ENCODE measurements at regions not wholly inside any gene's neighbourhood (a gene's known extent, or its start where the extent isn't known, plus 50 kb on each side); places are given as distances from the start of the nearest gene placed in this dataset.

- Histone ChIP-seq H3K4me3 (replicated peaks in 1 of 2; ENCODE audit: low read depth in 1 of 2, low read length in 2 of 2) (no peak overlapping the region), H3K36me3 (ENCODE audit: control insufficient read depth in 1 of 2, insufficient read depth in 2 of 2, low read length in 2 of 2) (no peaks in the 10 kb centered on the region), H2AFZ (ENCODE audit: low read depth, low read length, poor library complexity, severe bottlenecking) (no peak overlapping the region), H3K79me2 (ENCODE audit: insufficient read depth, low read length) (no peaks in the 10 kb centered on the region), H3K27me3 (ENCODE audit: insufficient read depth, low read length) (no peaks in the 10 kb centered on the region), H3K9me3 (ENCODE audit: control insufficient read depth in 1 of 2, insufficient read depth in 1 of 2, low read depth in 1 of 2, low read length in 2 of 2) (no peaks in the 10 kb centered on the region), H4K20me1 (ENCODE audit: insufficient read depth) (no peaks in the 10 kb centered on the region), H3K27ac (ENCODE audit: low read depth, low read length) (no peak overlapping the region), H3K4me2 (ENCODE audit: low read length) (no peak overlapping the region), H3K4me1 (ENCODE audit: control insufficient read depth in 1 of 2, insufficient read depth in 2 of 2, low read length in 2 of 2) (no peaks in the 10 kb centered on the region), H3K9me2 (ENCODE audit: insufficient read depth) (no peaks in the 10 kb centered on the region), H3K9ac (ENCODE audit: low read length) (no peak overlapping the region)
- no peak for TF ChIP-seq CTCF (IDR thresholded peaks at IDR 0.05 in 2 of 3, conservative IDR thresholded peaks at IDR 0.05 in 1 of 3; ENCODE audit: borderline replicate concordance in 1 of 3, insufficient read depth in 1 of 3, low read depth in 2 of 3, low read length in 2 of 3)
- TF ChIP-seq SP1 (IDR thresholded peaks at IDR 0.05; ENCODE audit: low read depth), result no peak
- no peak for TF ChIP-seq TCF7L2 (IDR thresholded peaks at IDR 0.05; ENCODE audit: borderline replicate concordance, extremely low read depth, insufficient read depth, insufficient read length)
- no peak for TF ChIP-seq ZNF274 (IDR thresholded peaks at IDR 0.05; ENCODE audit: low read depth, low read length)
- TF ChIP-seq CEBPB (IDR thresholded peaks at IDR 0.05; ENCODE audit: low read depth), result no peak
- POLR2A ChIA-PET, result no interaction called here
- ATAC-seq, result no peak
- intact Hi-C loops (cut with micrococcal nuclease), result no loop called here
- DNase-seq (ENCODE audit: low read depth, low spot score), result no peak
- RAD21 ChIA-PET (ENCODE audit: low non-redundant PET in 1 of 2, low total read pairs in 2 of 2, uncharacterized antibody in 2 of 2, unreplicated experiment in 2 of 2), result interaction anchor here in 1 of 2 experiments (0.6 kb wide), 1 partner anchor 11 kb away, joined by 4 read pairs; no protein-coding TSS in a partner anchor
- BruUV-seq (replicated peaks), result no TSS peak
- CTCF ChIA-PET, result no interaction called here
Observed at GRCh38 chr3:153572165-153572564, 410.1 kb downstream of the RAP2B start.

- H3K9me3 ChIP-seq (ENCODE audit: control insufficient read depth in 1 of 2, insufficient read depth in 1 of 2, low read depth in 1 of 2, low read length in 2 of 2), result no peaks in the 10 kb centered on the region
- no peaks in the 10 kb centered on the region for H3K4me1 ChIP-seq (ENCODE audit: control insufficient read depth in 1 of 2, insufficient read depth in 2 of 2, low read length in 2 of 2)
- H3K36me3 ChIP-seq (ENCODE audit: control insufficient read depth in 1 of 2, insufficient read depth in 2 of 2, low read length in 2 of 2), result no peaks in the 10 kb centered on the region
- H3K4me3 ChIP-seq (replicated peaks in 1 of 2; ENCODE audit: low read depth in 1 of 2, low read length in 2 of 2), result no peak overlapping the region
- POLR2A ChIA-PET, result no interaction called here
- CTCF ChIA-PET, result no interaction called here
- no peaks in the 10 kb centered on the region for H3K9me2 ChIP-seq (ENCODE audit: insufficient read depth)
- no TSS peak for BruUV-seq (replicated peaks)
- no peak overlapping the region for H3K27ac ChIP-seq (ENCODE audit: low read depth, low read length)
- no peak for DNase-seq (ENCODE audit: low read depth, low spot score)
- no peak overlapping the region for H3K4me2 ChIP-seq (ENCODE audit: low read length)
- H3K9ac ChIP-seq (ENCODE audit: low read length), result no peak overlapping the region
- no peak for ATAC-seq
- RAD21 ChIA-PET (ENCODE audit: low non-redundant PET in 1 of 2, low total read pairs in 2 of 2, uncharacterized antibody in 2 of 2, unreplicated experiment in 2 of 2), result no interaction called here
- no peaks in the 10 kb centered on the region for H4K20me1 ChIP-seq (ENCODE audit: insufficient read depth)
- no peaks in the 10 kb centered on the region for H3K79me2 ChIP-seq (ENCODE audit: insufficient read depth, low read length)
- intact Hi-C loops (cut with micrococcal nuclease), result no loop called here
- no peak overlapping the region for H2AFZ ChIP-seq (ENCODE audit: low read depth, low read length, poor library complexity, severe bottlenecking)
- H3K27me3 ChIP-seq (ENCODE audit: insufficient read depth, low read length), result no peaks in the 10 kb centered on the region
- TF ChIP-seq YY1 (IDR thresholded peaks at IDR 0.05; ENCODE audit: extremely low read depth, insufficient replicate concordance, low read depth, low read length) (no peak), MAX (IDR thresholded peaks at IDR 0.05) (no peak), RAD21 (IDR thresholded peaks at IDR 0.05; ENCODE audit: low read depth) (no peak), CTCF (IDR thresholded peaks at IDR 0.05 in 2 of 3, conservative IDR thresholded peaks at IDR 0.05 in 1 of 3; ENCODE audit: borderline replicate concordance in 1 of 3, insufficient read depth in 1 of 3, low read depth in 2 of 3, low read length in 2 of 3) (no peak), CEBPB (IDR thresholded peaks at IDR 0.05; ENCODE audit: low read depth) (no peak), POLR2AphosphoS5 (IDR thresholded peaks at IDR 0.05; ENCODE audit: low read depth, low read length) (no peak), EZH2phosphoT487 (IDR thresholded peaks at IDR 0.05; ENCODE audit: borderline replicate concordance) (no peak), EZH2 (IDR thresholded peaks at IDR 0.05) (no peak), SRF (IDR thresholded peaks at IDR 0.05; ENCODE audit: low read depth) (no peak)
Observed at GRCh38 chr3:153572654-153573053, 410.6 kb downstream of the RAP2B start.

Data from HCT116 (cell line).